GM12891 (cell line): ENCODE measurements at regions not wholly inside any gene's neighbourhood (a gene's known extent, or its start where the extent isn't known, plus 50 kb on each side); places are given as distances from the start of the nearest gene placed in this dataset.

ENCODE experiments used
- PAX5 ChIP-seq: IDR thresholded peaks from 2 replicates; pipeline ENCODE4 v1.6.1; 2011; ENCODE audit warnings: low read length, moderate library complexity, mild to moderate bottlenecking; ENCODE audit not compliant: insufficient read depth, severe bottlenecking
- POLR2A ChIP-seq: IDR thresholded peaks from 2 replicates; pipeline ENCODE4 v1.6.1; 2011; ENCODE audit warnings: low read depth, low read length, control low read depth
- POLR2AphosphoS5 ChIP-seq: IDR thresholded peaks from 2 replicates; pipeline ENCODE4 v1.6.1; 2011; ENCODE audit warnings: low read depth, low read length, control low read depth
- POU2F2 ChIP-seq: IDR thresholded peaks from 2 replicates; pipeline ENCODE4 v1.6.1; 2011; ENCODE audit warnings: low read depth, mild to moderate bottlenecking, control low read depth, low read length, moderate library complexity
- SPI1 ChIP-seq: IDR thresholded peaks from 2 replicates; pipeline ENCODE4 v1.6.1; 2011; ENCODE audit warnings: low read depth, low read length, control low read depth
- TAF1 ChIP-seq: IDR thresholded peaks from 2 replicates; pipeline ENCODE4 v1.6.1; 2011; ENCODE audit warnings: low read depth, low read length, control low read depth

DNA sequence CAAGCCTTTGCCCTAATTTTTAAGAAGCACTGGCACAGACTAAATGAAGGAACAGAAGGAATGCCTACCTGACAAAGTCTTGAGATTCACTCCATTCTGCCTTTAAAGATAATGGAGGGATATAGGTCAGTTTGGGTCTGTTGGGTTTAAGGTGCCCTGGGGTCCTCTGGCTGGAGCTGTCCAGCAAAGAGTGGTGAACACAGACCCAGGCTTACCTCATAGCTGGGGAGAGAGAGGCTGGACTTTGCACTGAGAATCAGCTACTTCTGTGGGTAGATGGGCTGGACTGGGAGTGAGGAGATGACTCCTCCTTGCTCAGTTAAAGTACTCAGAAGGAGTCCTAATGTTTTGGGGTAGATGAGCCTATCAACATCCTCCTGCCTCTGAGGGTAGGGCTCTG is 64.4 kb upstream of the CXCR4 start:
- no peak for TF ChIP-seq POLR2A
- no peak for TF ChIP-seq POLR2AphosphoS5
- no peak for TF ChIP-seq TAF1
- TF ChIP-seq SPI1, result no peak
- TF ChIP-seq PAX5, result no peak
- TF ChIP-seq POU2F2, result no peak
